Hematopoietic multipotent progenitor cell treated with erythropoietin and hydrocortisone succinate and interleukin-3 and kit ligand, for 8 days (in vitro differentiated cells): ENCODE measurements at regions not wholly inside any gene's neighbourhood (a gene's known extent, or its start where the extent isn't known, plus 50 kb on each side); places are given as distances from the start of the nearest gene placed in this dataset.

Experiments
- DNase-seq: peaks from one replicate; pipeline ENCODE4 v3.0.0-alpha.2; 2015

DNA sequence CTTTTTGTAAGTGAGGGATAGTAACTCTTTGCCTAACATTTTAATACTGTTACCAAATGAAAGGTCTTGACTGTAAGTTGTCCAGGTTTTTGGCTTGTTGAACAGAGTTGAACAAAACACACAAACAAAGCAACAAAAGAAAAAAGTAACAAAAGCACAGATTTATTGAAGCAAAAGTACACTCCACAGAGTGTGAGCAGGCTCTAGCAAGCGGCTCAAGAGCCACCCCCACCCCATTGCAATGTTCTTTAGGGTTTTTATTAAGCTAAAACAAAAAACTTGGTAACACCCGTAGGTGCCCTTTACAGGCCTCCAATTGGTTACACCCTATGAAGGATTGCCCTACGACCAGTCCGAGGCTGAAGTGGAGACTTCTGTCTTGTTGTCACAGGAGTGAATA lies 197.4 kb upstream of the MAP3K1 start:
- DNase-seq, result no peak

- no peak for DNase-seq
Measured at GRCh38 chr5:56616454-56617160, 198.7 kb upstream of the MAP3K1 start.

DNA sequence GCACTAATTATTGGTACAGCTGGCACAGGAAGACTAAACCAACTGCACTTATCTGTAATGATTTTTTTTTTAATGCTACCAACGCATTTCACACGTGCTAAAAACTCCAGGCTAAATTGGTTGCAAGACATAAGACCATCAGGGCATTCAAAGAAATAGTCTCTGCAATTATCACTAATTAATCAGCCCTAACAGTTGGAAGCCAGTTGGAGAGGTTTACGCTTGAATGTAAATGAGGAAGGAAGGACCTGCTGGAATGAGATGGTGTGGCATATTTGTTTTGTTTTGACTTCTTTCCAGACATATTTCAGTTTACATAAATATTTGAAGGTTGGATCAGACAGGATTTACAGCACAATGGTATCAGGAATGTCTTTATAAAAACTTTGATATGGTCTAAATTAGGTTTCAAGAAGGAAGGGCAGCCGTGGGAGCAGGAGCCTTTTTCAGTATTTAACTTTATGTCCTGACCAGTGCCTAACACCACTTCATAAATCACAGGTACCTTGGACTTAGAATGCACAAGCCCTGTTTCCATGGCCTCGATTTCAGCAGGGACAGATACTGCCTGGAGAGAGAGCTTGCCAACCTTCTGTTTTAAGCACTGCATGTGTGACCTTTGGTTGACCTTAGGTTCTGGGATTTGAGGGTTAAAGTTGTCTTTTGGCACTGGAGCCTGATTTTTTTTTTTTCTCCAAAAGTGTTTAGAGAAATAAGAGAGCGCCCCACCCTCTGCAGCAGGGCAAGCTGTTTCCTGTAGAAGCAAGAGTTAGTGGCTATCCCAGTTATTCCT lies 199.8 kb upstream of the MAP3K1 start:
- no peak for DNase-seq

DNA sequence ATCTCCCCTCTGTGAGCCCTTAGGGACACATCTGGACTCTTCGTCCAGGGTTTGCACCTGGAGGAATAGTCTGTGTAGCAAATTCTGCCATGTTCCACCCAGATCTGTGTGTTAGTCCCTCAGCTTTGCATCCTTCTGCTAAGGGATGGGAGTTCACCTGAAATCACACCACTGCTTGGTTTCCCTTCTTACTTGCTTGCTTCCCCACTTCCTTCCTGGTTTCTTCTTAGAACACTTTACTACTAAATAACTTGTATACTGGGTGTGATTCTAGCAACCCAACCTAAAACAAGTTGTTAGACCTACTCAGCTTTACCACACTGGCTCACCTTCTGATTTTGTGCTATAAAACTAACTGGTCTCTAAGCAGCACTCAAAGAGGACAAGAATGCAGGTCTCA lies 202.6 kb upstream of the MAP3K1 start:
- DNase-seq, result no peak

DNA sequence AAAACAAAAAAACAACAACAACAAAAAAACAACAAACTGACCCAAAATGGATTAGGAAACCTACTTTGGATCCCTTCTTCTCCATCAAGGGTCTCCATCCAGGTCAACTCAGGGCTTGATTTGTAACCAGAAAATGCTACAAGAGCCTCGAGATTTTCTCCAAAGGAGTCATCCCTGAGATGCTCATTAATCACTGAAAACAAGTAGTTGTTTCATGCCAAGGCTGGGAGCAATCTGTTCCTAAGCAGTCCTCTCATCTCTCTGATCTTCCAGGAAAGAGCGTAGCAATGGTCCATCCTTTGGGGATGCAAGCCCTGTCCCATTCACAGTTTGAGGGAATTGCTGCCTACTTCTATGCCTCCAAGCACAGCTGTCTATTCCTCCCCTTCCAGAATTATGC lies 203.0 kb upstream of the MAP3K1 start:
- no peak for DNase-seq

DNA sequence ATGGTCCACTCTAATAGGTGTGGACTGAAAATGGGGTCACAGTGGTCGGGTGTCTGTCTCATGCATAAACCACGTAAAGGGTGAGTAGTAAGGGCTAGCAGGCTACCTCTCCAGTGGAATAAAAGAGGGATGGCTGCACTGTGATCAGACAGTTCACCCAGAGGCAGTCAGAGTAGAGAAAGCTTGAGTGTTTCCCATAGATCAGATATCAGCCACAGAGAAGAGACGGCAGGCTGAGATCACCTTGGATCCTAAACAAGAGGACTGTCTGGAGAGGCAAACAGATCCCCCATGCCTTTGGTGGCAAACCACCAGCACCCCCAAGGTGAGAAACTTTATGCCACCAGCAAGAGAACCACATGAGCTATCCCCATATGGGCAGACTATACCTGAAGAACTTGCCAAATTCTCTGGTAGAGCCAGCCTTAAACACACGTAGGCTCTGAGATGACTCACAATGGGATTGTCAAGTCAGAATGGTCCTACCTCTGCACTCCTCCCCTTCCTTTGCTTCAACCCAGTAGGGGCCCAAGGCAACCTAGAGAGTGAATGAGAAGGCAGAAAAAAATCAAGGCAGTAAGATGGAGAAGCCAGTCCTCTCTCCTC lies 205.2 kb upstream of the MAP3K1 start:
- DNase-seq, result no peak

GRCh38 chr5:56608217-56608925 lies 207.0 kb upstream of the MAP3K1 start:
- peak; percentile 47 for DNase-seq

DNA sequence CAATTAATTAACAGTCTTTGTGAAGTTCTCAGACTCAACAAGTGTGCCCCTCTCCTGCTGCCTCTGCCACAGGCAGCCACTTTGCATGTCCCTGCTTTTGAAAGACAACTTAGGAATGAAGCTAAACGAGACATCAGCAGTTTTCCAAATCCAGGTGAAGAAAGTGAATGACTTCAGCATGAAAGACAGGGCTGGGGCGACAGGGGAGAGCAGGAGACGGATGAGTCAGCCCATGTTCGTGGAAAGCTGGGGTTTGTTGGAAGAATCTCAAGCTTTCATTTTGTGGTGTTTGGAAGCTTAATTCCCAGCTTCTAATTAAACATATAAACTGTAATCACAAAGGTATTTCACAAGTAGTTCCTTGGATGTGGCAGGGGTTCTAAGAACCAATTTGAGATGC lies 207.8 kb upstream of the MAP3K1 start:
- no peak for DNase-seq

- DNase-seq, result no peak
Measured at GRCh38 chr5:56607074-56607473, 208.3 kb upstream of the MAP3K1 start.

DNA sequence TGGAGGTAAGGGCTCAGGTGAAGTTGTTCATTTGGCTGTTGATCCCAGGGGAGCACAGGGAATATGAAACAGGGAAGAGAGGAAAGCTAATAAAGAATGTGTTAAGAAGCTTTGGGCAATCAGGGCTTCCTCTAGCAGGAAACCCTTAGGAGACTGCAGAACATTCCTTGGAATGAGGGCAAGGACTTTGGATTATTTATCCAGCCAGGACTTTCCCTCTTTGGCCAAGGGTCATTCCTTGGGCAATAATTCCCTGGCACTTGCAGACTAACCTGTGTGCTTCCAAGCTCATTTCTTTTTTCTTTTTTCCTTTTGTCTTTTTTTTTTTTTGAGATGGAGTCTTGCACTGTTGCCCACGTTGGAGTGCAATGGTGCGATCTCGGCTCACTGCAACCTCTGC lies 209.2 kb upstream of the MAP3K1 start:
- no peak for DNase-seq

DNA sequence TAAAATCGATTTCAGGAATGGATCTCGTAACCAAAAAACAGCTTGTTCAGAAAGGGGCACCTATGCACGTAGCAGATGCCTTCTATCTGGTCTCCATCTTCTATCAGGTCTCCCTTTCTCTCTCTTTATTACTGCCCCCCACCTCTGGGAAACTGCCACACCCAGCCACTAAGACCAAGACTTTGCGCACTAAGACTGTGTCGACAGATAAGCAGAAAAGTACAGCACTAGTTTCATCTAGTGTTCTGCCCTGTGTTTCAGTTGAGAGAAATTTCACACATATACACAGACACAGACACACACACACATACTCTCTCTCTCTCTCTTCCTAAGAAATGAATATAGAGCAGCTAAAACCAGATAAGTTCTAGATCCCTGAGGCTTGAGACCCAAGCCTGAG lies 210.1 kb upstream of the MAP3K1 start:
- DNase-seq, result peak; percentile 76

- no peak for DNase-seq
Measured at GRCh38 chr5:56601641-56602071, 213.7 kb upstream of the MAP3K1 start.

DNA sequence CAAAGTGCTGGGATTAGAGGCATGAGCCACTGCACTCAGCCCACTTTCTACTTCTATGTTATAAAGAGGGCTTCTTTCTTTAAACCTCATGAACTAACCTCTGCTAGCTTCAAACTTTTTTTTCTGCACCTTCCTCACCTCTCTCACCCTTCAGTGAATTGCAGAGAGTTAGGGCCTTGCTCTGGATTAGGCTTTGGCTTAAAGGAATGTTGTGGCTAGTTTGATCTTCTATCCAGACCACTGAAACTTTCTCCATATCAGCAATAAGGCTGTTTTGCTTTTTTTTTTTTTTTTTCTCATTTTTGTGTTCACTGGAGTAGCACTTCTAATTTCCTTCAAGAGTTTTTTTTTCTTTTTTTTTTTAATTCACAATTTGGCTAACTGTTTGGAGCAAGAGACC lies 216.4 kb upstream of the MAP3K1 start:
- DNase-seq, result no peak

DNA sequence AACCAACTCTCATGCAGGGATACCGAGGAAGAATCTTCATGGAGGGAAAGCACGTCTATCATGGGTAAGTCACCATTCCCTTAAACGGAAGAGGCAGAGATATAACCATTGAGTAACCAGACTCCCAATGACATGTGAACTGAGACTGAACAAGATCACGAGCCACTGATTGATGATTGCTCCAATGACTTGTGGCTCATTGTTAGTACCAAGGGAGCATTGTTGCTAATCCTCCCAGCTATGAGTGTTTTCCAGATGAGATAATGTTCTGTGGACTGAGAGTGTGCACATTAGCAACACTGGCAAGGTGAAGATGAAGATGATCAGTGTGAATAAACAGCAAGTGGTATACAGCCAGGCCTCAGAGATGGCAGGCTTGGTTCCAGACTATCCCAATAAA lies 219.2 kb upstream of the MAP3K1 start:
- no peak for DNase-seq

DNA sequence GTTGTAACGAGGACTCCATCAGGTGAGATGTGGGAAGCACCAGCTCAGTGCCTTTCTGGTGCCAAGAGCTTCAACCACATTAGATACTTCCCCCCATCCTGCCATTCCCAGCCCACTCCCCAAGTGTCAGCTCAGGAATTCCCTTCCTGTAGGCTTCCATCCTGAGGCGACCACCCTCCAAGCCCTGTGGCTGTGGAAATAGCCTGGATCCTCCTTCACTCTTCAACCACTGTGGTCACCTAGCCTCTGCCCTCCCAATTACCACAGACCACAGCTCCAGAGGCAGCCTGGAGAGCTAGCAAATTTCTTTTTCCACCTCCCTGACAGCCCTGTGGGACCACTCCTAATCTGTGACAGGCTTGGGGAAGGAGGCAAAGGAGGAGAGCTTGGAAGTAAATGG lies 219.8 kb upstream of the MAP3K1 start:
- DNase-seq, result no peak

GRCh38 chr5:56594792-56595191 lies 220.6 kb upstream of the MAP3K1 start:
- no peak for DNase-seq

DNA sequence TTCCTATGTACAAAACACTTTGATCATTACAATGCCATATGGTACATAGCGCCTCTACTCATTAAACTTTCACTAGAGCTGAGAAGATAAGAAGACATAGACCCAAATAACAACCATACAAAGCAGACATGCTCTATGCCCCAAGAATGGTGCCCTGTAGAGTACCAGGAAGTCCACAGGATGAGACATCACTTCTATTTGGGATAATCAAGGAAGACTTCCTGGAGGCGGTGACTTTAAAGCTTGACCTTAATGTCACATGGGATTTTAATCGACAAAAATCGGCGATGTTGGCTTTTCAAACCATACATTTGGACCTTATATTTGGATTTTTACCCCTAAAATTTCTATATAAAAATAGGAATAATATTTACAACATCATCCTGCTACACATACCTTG lies 224.3 kb upstream of the MAP3K1 start:
- DNase-seq, result no peak

DNA sequence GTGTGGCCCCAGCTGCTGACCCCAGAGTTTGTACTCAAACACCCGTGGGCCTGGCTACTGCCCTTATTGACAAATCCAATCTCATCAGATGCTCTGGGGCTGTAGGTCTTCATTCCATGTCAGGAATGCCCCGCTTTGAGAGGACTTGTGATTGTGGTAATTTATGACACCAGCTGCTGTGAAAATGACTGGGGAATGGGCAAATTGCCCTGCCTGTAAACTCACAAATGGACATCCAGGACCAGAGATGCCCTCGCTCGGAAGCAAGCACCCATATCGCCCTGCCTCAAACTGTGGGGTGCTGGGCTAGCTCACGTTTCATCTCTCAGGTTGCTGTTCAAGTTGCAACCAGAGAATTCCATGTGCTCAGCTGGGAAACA lies 225.9 kb upstream of the MAP3K1 start:
- DNase-seq, result no peak

- no peak for DNase-seq
Measured at GRCh38 chr5:56588636-56589480, 226.5 kb upstream of the MAP3K1 start.

DNA sequence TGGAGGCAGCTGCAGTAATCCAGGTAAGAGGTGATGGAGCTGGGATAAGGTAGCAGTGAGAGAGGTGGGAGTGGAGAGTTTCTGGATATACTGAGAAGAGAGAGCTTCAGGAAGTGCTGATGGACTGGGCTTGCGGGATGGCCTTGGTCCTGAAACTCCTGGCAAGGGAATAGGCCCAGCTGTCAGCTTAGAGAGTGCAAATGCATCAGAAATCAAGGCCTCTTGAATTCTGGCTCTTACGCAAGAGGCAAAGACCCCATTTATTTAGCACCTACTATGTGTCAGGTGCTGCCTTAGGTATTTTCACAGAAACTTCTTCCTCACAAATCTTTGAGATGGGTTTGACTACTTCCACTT lies 227.2 kb upstream of the MAP3K1 start:
- no peak for DNase-seq

DNA sequence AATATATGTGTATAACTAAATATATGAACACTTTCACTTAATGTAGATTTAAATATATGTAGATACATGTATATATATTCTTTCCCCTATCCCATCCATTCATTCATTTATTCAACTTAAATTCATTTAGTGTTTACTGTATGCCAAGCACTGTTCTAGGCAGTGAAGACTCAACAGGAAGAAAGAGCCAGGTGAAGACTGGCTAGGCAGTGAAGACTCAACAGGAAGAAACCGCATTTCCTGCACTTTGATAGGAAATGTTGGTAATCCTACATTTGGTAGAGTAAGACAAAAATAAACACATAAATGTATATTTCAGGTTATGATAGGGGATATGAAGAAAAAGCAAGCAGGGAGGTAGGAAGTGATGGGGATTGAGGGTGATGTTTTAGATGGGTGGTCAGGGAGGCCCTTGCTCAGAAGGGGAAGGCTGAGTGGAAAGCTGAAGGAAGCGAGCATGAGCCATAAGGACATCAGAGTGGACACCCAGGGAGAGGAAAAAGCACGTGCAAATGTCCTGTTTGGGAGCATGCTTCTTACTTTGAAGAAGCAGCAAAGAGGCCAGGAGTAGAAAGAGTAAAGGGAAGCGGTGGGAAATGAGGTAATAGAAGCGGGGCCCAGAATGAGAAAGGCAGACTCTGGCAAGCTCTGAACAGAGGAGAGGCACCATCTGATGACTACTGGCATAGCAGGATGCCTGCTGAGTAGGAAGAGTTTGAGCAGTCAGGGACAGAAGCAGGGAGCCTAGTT lies 227.8 kb upstream of the MAP3K1 start:
- no peak for DNase-seq
